ENCODE measurements at regions not wholly inside any gene's neighbourhood (a gene's known extent, or its start where the extent isn't known, plus 50 kb on each side); places are given as distances from the start of the nearest gene placed in this dataset.

GRCh38 chr10:36578306-36578705, 547.1 kb upstream of the ANKRD30A start:
- Mint-ChIP-seq H3K4me3 (ENCODE audit: unreplicated experiment) (no peak overlapping the region), H3K9me3 (ENCODE audit: low read depth) (no peaks in the 10 kb centered on the region), H3K4me1 (ENCODE audit: low read depth) (peaks cover 24% of the 10 kb centered on the region), H3K36me3 (ENCODE audit: low read depth) (no peaks in the 10 kb centered on the region), H3K27me3 (ENCODE audit: low read depth) (no peaks in the 10 kb centered on the region), H3K27ac (ENCODE audit: unreplicated experiment) (no peak overlapping the region)
- no peak for DNase-seq (ENCODE audit: low spot score)
- TF ChIP-seq CTCF (IDR thresholded peaks at IDR 0.05), result no peak

GRCh38 chr10:36577126-36577525, 548.3 kb upstream of the ANKRD30A start:
- DNase-seq (ENCODE audit: low spot score), result no peak
- H3K4me1 Mint-ChIP-seq (ENCODE audit: low read depth), result peaks cover 21% of the 10 kb centered on the region
- no peaks in the 10 kb centered on the region for H3K27me3 Mint-ChIP-seq (ENCODE audit: low read depth)
- no peaks in the 10 kb centered on the region for H3K9me3 Mint-ChIP-seq (ENCODE audit: low read depth)
- TF ChIP-seq CTCF (IDR thresholded peaks at IDR 0.05), result no peak
- H3K27ac Mint-ChIP-seq (ENCODE audit: unreplicated experiment), result no peak overlapping the region
- H3K36me3 Mint-ChIP-seq (ENCODE audit: low read depth), result no peaks in the 10 kb centered on the region
- H3K4me3 Mint-ChIP-seq (ENCODE audit: unreplicated experiment), result no peak overlapping the region

- peaks cover 21% of the 10 kb centered on the region for H3K4me1 Mint-ChIP-seq (ENCODE audit: low read depth)
- H3K36me3 Mint-ChIP-seq (ENCODE audit: low read depth), result no peaks in the 10 kb centered on the region
- H3K27me3 Mint-ChIP-seq (ENCODE audit: low read depth), result no peaks in the 10 kb centered on the region
- TF ChIP-seq CTCF (IDR thresholded peaks at IDR 0.05), result no peak
- no peak overlapping the region for H3K4me3 Mint-ChIP-seq (ENCODE audit: unreplicated experiment)
- peak overlapping the region; percentile 56 for H3K27ac Mint-ChIP-seq (ENCODE audit: unreplicated experiment)
- no peak for DNase-seq (ENCODE audit: low spot score)
- no peaks in the 10 kb centered on the region for H3K9me3 Mint-ChIP-seq (ENCODE audit: low read depth)
Measured at GRCh38 chr10:36574207-36574606, 551.2 kb upstream of the ANKRD30A start.

GRCh38 chr10:36573246-36573645, 552.2 kb upstream of the ANKRD30A start:
- Mint-ChIP-seq H3K27me3 (ENCODE audit: low read depth) (no peaks in the 10 kb centered on the region), H3K36me3 (ENCODE audit: low read depth) (no peaks in the 10 kb centered on the region)

GRCh38 chr10:36564433-36564832, 561.0 kb upstream of the ANKRD30A start:
- no peaks in the 10 kb centered on the region for H3K36me3 Mint-ChIP-seq (ENCODE audit: low read depth)
- H3K27ac Mint-ChIP-seq (ENCODE audit: unreplicated experiment), result no peak overlapping the region
- no peak overlapping the region for H3K4me3 Mint-ChIP-seq (ENCODE audit: unreplicated experiment)
- no peak for TF ChIP-seq CTCF (IDR thresholded peaks at IDR 0.05)
- H3K4me1 Mint-ChIP-seq (ENCODE audit: low read depth), result peaks cover 18% of the 10 kb centered on the region
- DNase-seq (ENCODE audit: low spot score), result no peak
- H3K9me3 Mint-ChIP-seq (ENCODE audit: low read depth), result peaks cover 3% of the 10 kb centered on the region
- H3K27me3 Mint-ChIP-seq (ENCODE audit: low read depth), result no peaks in the 10 kb centered on the region

More at GRCh38 chr10:36573246-36573645, 552.2 kb upstream of the ANKRD30A start:
- no peak for TF ChIP-seq CTCF (IDR thresholded peaks at IDR 0.05)
- Mint-ChIP-seq H3K27ac (ENCODE audit: unreplicated experiment) (no peak overlapping the region), H3K9me3 (ENCODE audit: low read depth) (no peaks in the 10 kb centered on the region), H3K4me1 (ENCODE audit: low read depth) (peaks cover 21% of the 10 kb centered on the region), H3K4me3 (ENCODE audit: unreplicated experiment) (no peak overlapping the region)
- no peak for DNase-seq (ENCODE audit: low spot score)

All from chondrocyte (in vitro differentiated cells).